SK-N-SH treated with all-trans-retinoic acid at 6 μM for 48 hours (cell line): ENCODE measurements at regions not wholly inside any gene's neighbourhood (a gene's known extent, or its start where the extent isn't known, plus 50 kb on each side); places are given as distances from the start of the nearest gene placed in this dataset.

Source experiments
- ATAC-seq: fragments of 200-7000 bp; cut with Tn5 transposase; 3 replicates; pipeline ENCODE4 v1.9.1; 2020; ENCODE audit warnings: mild to moderate bottlenecking, moderate library complexity
- ARNTL ChIP-seq: fragments of 450-650 bp; formaldehyde crosslinking; IDR thresholded peaks from 2 replicates; pipeline ENCODE4 v1.5.0; 2020; ENCODE audit warnings: low read depth, mild to moderate bottlenecking, moderate library complexity, borderline replicate concordance
- CREB5 ChIP-seq: fragments of 250-450 bp; sonication (Bioruptor Pico); IDR thresholded peaks from 2 replicates; pipeline ENCODE4 v1.5.1; 2020; ENCODE audit warnings: low read depth, mild to moderate bottlenecking, moderate library complexity
- CSDC2 ChIP-seq: fragments of 250-450 bp; sonication (Bioruptor Pico); IDR thresholded peaks from 2 replicates; pipeline ENCODE4 v1.5.0; 2020; ENCODE audit warnings: mild to moderate bottlenecking, moderate library complexity
- CSRNP3 ChIP-seq: fragments of 250-450 bp; sonication (Bioruptor Pico); IDR thresholded peaks from 2 replicates; pipeline ENCODE4 v1.5.1; 2021; ENCODE audit warnings: mild to moderate bottlenecking, moderate library complexity
- ESRRG ChIP-seq: fragments of 250-450 bp; sonication (Bioruptor Pico); IDR thresholded peaks from 2 replicates; pipeline ENCODE4 v1.6.1; 2021; ENCODE audit warnings: mild to moderate bottlenecking
- GLIS3 ChIP-seq: fragments of 250-450 bp; sonication (Bioruptor Pico); IDR thresholded peaks from 2 replicates; pipeline ENCODE4 v1.5.0; 2020; ENCODE audit warnings: mild to moderate bottlenecking, moderate library complexity
- ISL1 ChIP-seq: fragments of 250-450 bp; sonication (Bioruptor Pico); IDR thresholded peaks from 2 replicates; pipeline ENCODE4 v2.1.2; 2022; ENCODE audit warnings: mild to moderate bottlenecking, moderate library complexity
- OSR1 ChIP-seq: fragments of 250-450 bp; sonication (Bioruptor Pico); IDR thresholded peaks from 2 replicates; pipeline ENCODE4 v1.8.0; 2022; ENCODE audit warnings: moderate library complexity, mild to moderate bottlenecking, inconsistent platforms
- PPARA ChIP-seq: fragments of 250-450 bp; sonication (Bioruptor Pico); IDR thresholded peaks from 2 replicates; pipeline ENCODE4 v1.5.0; 2020; ENCODE audit warnings: mild to moderate bottlenecking, borderline replicate concordance
- RARB ChIP-seq: fragments of 250-450 bp; sonication (Bioruptor Pico); IDR thresholded peaks from 2 replicates; pipeline ENCODE4 v1.8.0; 2021; ENCODE audit warnings: mild to moderate bottlenecking, moderate library complexity
- SNAI2 ChIP-seq: fragments of 250-450 bp; sonication (Bioruptor Pico); IDR thresholded peaks from 2 replicates; pipeline ENCODE4 v1.5.0; 2020; ENCODE audit warnings: mild to moderate bottlenecking, moderate library complexity
- TCF4 ChIP-seq: fragments of 250-450 bp; sonication (Bioruptor Pico); IDR thresholded peaks from 2 replicates; pipeline ENCODE4 v1.8.0; 2021; ENCODE audit warnings: mild to moderate bottlenecking, moderate library complexity, borderline replicate concordance
- ZC3H10 ChIP-seq: fragments of 250-450 bp; sonication (Bioruptor Pico); IDR thresholded peaks from 2 replicates; pipeline ENCODE4 v1.5.1; 2021; ENCODE audit warnings: mild to moderate bottlenecking, moderate library complexity
- ZFP3 ChIP-seq: fragments of 250-450 bp; sonication (Bioruptor Pico); IDR thresholded peaks from 2 replicates; pipeline ENCODE4 v1.5.0; 2020; ENCODE audit warnings: mild to moderate bottlenecking, moderate library complexity
- ZFP30 ChIP-seq: fragments of 450-650 bp; formaldehyde crosslinking; IDR thresholded peaks from 2 replicates; pipeline ENCODE4 v1.5.0; 2022; ENCODE audit warnings: mild to moderate bottlenecking, moderate library complexity
- ZNF565 ChIP-seq: fragments of 450-650 bp; formaldehyde crosslinking; conservative IDR thresholded peaks from 2 replicates; pipeline ENCODE4 v1.5.0; 2020; ENCODE audit warnings: low read depth, mild to moderate bottlenecking, moderate library complexity
- ZNF70 ChIP-seq: fragments of 450-650 bp; formaldehyde crosslinking; IDR thresholded peaks from 2 replicates; pipeline ENCODE4 v1.5.0; 2020; ENCODE audit warnings: mild to moderate bottlenecking, moderate library complexity
- ZNF8 ChIP-seq: fragments of 450-650 bp; formaldehyde crosslinking; IDR thresholded peaks from 2 replicates; pipeline ENCODE4 v1.5.0; 2020; ENCODE audit warnings: mild to moderate bottlenecking, moderate library complexity
- TF ChIP-seq, protein P1 (sequence below): fragments of 250-450 bp; sonication (Bioruptor Pico); IDR thresholded peaks from 2 replicates; pipeline ENCODE4 v1.8.0; 2020; ENCODE audit warnings: mild to moderate bottlenecking, moderate library complexity, borderline replicate concordance
- TF ChIP-seq, protein P2 (sequence below): fragments of 250-450 bp; sonication (Bioruptor Pico); IDR thresholded peaks from 2 replicates; pipeline ENCODE4 v1.8.0; 2021; ENCODE audit warnings: low read depth, mild to moderate bottlenecking, moderate library complexity, borderline replicate concordance
- TF ChIP-seq, protein P3 (sequence below): fragments of 250-450 bp; sonication (Bioruptor Pico); IDR thresholded peaks from 2 replicates; pipeline ENCODE4 v1.5.0; 2020; ENCODE audit warnings: mild to moderate bottlenecking, moderate library complexity

GRCh38 chr17:51439395-51440229, 179.3 kb downstream of the UTP18 start:
- no peak for ATAC-seq
- TF ChIP-seq SNAI2 (CRISPR knock-in tag) (no peak), ARNTL (CRISPR knock-in tag) (no peak), ZFP30 (CRISPR knock-in tag) (no peak), CSRNP3 (CRISPR knock-in tag) (no peak), OSR1 (CRISPR knock-in tag) (no peak), CREB5 (no peak), CSDC2 (CRISPR knock-in tag) (no peak), ZC3H10 (CRISPR knock-in tag) (no peak), ISL1 (CRISPR knock-in tag) (no peak), ZNF70 (no peak), ZNF8 (CRISPR knock-in tag) (no peak), TCF4 (CRISPR knock-in tag) (no peak)
- TF ChIP-seq, protein P1, sequence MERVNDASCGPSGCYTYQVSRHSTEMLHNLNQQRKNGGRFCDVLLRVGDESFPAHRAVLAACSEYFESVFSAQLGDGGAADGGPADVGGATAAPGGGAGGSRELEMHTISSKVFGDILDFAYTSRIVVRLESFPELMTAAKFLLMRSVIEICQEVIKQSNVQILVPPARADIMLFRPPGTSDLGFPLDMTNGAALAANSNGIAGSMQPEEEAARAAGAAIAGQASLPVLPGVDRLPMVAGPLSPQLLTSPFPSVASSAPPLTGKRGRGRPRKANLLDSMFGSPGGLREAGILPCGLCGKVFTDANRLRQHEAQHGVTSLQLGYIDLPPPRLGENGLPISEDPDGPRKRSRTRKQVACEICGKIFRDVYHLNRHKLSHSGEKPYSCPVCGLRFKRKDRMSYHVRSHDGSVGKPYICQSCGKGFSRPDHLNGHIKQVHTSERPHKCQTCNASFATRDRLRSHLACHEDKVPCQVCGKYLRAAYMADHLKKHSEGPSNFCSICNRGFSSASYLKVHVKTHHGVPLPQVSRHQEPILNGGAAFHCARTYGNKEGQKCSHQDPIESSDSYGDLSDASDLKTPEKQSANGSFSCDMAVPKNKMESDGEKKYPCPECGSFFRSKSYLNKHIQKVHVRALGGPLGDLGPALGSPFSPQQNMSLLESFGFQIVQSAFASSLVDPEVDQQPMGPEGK (CRISPR knock-in tag): no peak
- TF ChIP-seq, protein P2, sequence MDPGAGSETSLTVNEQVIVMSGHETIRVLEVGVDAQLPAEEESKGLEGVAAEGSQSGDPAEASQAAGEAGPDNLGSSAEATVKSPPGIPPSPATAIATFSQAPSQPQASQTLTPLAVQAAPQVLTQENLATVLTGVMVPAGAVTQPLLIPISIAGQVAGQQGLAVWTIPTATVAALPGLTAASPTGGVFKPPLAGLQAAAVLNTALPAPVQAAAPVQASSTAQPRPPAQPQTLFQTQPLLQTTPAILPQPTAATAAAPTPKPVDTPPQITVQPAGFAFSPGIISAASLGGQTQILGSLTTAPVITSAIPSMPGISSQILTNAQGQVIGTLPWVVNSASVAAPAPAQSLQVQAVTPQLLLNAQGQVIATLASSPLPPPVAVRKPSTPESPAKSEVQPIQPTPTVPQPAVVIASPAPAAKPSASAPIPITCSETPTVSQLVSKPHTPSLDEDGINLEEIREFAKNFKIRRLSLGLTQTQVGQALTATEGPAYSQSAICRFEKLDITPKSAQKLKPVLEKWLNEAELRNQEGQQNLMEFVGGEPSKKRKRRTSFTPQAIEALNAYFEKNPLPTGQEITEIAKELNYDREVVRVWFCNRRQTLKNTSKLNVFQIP: no peak

DNA sequence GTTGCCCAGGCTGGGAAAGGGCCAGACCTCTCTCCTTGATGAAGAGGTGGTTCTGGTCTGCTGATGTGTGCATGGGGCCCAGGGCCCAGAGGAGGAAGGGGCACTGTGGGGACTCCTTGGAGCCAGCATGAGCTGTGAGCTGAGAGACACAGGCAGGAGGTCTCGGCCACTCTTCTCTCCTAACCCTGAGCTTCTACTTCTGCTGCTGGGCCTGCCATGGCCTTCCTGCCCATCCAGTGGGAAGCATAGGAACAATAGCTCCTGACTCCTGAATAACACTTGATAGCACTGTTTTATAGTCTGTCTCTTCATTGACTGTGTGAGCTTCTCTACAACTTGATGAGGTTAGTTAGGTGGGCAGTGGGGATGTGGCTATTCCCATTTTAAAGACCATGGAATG, 181.1 kb downstream of the UTP18 start:
- no peak for ATAC-seq
- TF ChIP-seq CSDC2 (CRISPR knock-in tag) (no peak), OSR1 (CRISPR knock-in tag) (no peak), GLIS3 (no peak), PPARA (CRISPR knock-in tag) (no peak), ZNF8 (CRISPR knock-in tag) (no peak), ESRRG (CRISPR knock-in tag) (no peak)
- TF ChIP-seq, protein P2: no peak

GRCh38 chr17:51442088-51442865, 181.9 kb downstream of the UTP18 start:
- TF ChIP-seq ZFP3 (CRISPR knock-in tag) (no peak), ZNF70 (no peak), ZFP30 (CRISPR knock-in tag) (no peak), ZNF565 (no peak), RARB (CRISPR knock-in tag) (no peak), ESRRG (CRISPR knock-in tag) (no peak)
- TF ChIP-seq, protein P3, sequence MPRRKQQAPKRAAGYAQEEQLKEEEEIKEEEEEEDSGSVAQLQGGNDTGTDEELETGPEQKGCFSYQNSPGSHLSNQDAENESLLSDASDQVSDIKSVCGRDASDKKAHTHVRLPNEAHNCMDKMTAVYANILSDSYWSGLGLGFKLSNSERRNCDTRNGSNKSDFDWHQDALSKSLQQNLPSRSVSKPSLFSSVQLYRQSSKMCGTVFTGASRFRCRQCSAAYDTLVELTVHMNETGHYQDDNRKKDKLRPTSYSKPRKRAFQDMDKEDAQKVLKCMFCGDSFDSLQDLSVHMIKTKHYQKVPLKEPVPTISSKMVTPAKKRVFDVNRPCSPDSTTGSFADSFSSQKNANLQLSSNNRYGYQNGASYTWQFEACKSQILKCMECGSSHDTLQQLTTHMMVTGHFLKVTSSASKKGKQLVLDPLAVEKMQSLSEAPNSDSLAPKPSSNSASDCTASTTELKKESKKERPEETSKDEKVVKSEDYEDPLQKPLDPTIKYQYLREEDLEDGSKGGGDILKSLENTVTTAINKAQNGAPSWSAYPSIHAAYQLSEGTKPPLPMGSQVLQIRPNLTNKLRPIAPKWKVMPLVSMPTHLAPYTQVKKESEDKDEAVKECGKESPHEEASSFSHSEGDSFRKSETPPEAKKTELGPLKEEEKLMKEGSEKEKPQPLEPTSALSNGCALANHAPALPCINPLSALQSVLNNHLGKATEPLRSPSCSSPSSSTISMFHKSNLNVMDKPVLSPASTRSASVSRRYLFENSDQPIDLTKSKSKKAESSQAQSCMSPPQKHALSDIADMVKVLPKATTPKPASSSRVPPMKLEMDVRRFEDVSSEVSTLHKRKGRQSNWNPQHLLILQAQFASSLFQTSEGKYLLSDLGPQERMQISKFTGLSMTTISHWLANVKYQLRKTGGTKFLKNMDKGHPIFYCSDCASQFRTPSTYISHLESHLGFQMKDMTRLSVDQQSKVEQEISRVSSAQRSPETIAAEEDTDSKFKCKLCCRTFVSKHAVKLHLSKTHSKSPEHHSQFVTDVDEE: no peak
- no peak for ATAC-seq
